Lower leg skin (tissue), 3 donors: ENCODE measurements at regions not wholly inside any gene's neighbourhood (a gene's known extent, or its start where the extent isn't known, plus 50 kb on each side); places are given as distances from the start of the nearest gene placed in this dataset.

Source experiments
- CTCF ChIP-seq, 3 donors: fragments of 450-650 bp; IDR thresholded peaks; one replicate each; pipeline ENCODE4 v1.5.1; 2016; ENCODE audit warnings: antibody characterized with exemption in 3 of 3, mild to moderate bottlenecking in 3 of 3, moderate library complexity in 2 of 3
- POLR2A ChIP-seq, 2 donors: fragments of 450-650 bp; IDR thresholded peaks; one replicate each; pipeline ENCODE4 v1.6.1; 2016 to 2017; ENCODE audit warnings: antibody characterized with exemption in 2 of 2, mild to moderate bottlenecking in 1 of 2, moderate library complexity in 1 of 2

GRCh38 chr16:77548766-77549165, 113.9 kb upstream of the ADAMTS18 start:
- no peak for TF ChIP-seq CTCF (IDR thresholded peaks at IDR 0.05)
- no peak for TF ChIP-seq POLR2A (IDR thresholded peaks at IDR 0.05)
